ENCODE measurements at regions not wholly inside any gene's neighbourhood (a gene's known extent, or its start where the extent isn't known, plus 50 kb on each side); places are given as distances from the start of the nearest gene placed in this dataset.

DNA sequence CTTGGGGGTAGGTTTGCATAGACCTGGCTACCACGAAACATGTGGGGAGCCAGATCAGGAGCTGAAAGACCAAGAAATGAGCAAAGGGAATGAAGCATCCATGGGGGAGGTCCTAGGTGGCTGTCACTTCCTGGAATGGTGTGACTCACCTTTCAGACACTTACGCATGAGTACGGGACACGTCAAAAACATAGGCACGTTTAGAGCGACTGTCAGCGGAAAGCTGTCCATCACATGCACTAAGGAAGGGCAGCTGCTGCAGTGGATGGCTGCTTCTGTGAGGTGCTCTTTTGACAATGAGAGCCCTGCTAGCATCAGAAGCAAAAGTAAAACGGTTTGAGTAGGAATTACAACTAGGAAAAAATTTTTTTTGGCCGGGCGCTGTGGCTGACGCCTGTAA, 244.6 kb upstream of the CCDC54 start:
- Histone ChIP-seq H3K36me3 (ENCODE audit: control insufficient read depth, insufficient read depth, low read length) (no peaks in the 10 kb centered on the region), H3K4me3 (ENCODE audit: low read length) (no peak overlapping the region), H3K27ac (ENCODE audit: low read depth, low read length) (no peak overlapping the region), H3K4me1 (ENCODE audit: control insufficient read depth, insufficient read depth, low read length) (no peaks in the 10 kb centered on the region), H3K9ac (ENCODE audit: extremely low read depth, low read length, poor library complexity, severe bottlenecking) (no peak overlapping the region), H3K9me3 (ENCODE audit: control insufficient read depth, low read length) (peaks cover 7% of the 10 kb centered on the region), H3K27me3 (ENCODE audit: control insufficient read depth, insufficient read depth, low read length, poor library complexity, severe bottlenecking) (no peaks in the 10 kb centered on the region)
- no peak for DNase-seq
- H3K27me3 Mint-ChIP-seq (ENCODE audit: insufficient read depth): peaks cover 3% of the 10 kb centered on the region
- H3K4me3 Mint-ChIP-seq: no peak overlapping the region
- no peak overlapping the region for H3K27ac Mint-ChIP-seq
- 94 to 97% methylated on average over 11 of the region's 11 CpGs for WGBS, 2 experiments (ENCODE audit: insufficient coverage in 1 of 2, insufficient read length in 1 of 2)
- H3K4me1 Mint-ChIP-seq: no peaks in the 10 kb centered on the region
- TF ChIP-seq CTCF (conservative IDR thresholded peaks at IDR 0.05): no peak
- H3K36me3 Mint-ChIP-seq (ENCODE audit: low read depth): no peaks in the 10 kb centered on the region
- H3K9me3 Mint-ChIP-seq: no peaks in the 10 kb centered on the region

DNA sequence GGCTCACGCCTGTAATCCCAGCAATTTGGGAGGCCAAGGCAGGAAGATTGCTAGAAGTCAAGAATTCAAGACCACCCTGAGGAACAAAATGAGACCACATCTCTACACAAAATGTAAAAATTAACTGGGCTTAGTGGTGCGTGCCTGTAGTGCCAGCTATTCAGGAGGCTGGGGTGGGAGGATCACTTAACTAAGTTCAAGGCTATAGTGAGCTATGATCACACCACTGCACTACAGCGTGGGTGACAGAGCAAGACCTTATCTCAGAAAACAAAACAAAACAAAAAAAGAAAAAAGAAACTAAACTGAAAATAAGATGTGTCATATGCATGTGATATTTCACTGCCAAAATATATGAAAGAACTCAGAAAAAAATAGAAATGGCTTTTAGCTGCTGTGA, 243.3 kb upstream of the CCDC54 start:
- H3K27ac ChIP-seq (ENCODE audit: low read depth, low read length): no peak overlapping the region
- H3K4me3 ChIP-seq (ENCODE audit: low read length): no peak overlapping the region
- no peaks in the 10 kb centered on the region for H3K27me3 ChIP-seq (ENCODE audit: control insufficient read depth, insufficient read depth, low read length, poor library complexity, severe bottlenecking)
- 92 to 100% methylated on average over 1 to 2 of the region's 3 CpGs for WGBS, 2 experiments (ENCODE audit: insufficient coverage in 1 of 2, insufficient read length in 1 of 2)
- no peak overlapping the region for H3K27ac Mint-ChIP-seq
- H3K27me3 Mint-ChIP-seq (ENCODE audit: insufficient read depth): no peaks in the 10 kb centered on the region
- no peaks in the 10 kb centered on the region for H3K4me1 Mint-ChIP-seq
- no peak overlapping the region for H3K4me3 Mint-ChIP-seq
- H3K9me3 Mint-ChIP-seq: no peaks in the 10 kb centered on the region
- H3K36me3 Mint-ChIP-seq (ENCODE audit: low read depth): no peaks in the 10 kb centered on the region
- H3K9me3 ChIP-seq (ENCODE audit: control insufficient read depth, low read length): no peaks in the 10 kb centered on the region
- no peaks in the 10 kb centered on the region for H3K36me3 ChIP-seq (ENCODE audit: control insufficient read depth, insufficient read depth, low read length)
- TF ChIP-seq CTCF (conservative IDR thresholded peaks at IDR 0.05): no peak
- DNase-seq: no peak
- H3K4me1 ChIP-seq (ENCODE audit: control insufficient read depth, insufficient read depth, low read length): no peaks in the 10 kb centered on the region
- no peak overlapping the region for H3K9ac ChIP-seq (ENCODE audit: extremely low read depth, low read length, poor library complexity, severe bottlenecking)

DNA sequence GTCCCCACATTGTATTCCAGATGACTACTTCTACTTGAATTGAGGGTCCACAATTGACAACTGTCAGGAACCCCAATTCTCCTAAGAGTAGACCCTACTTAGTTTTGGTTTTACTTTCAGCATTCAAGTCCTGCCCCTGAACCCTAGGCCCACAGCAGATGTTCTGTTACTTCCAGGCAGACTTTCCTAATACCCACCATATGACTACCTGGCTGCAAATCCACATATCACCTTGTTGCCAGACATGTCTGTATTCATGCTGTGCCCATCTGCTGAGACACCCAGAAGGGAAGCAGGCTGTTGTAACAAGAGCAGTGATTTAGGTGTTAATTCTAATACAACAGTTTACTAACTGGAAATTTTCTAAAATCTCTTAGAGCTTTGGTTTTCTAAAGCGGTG, 235.1 kb upstream of the CCDC54 start:
- peak; percentile 56 for DNase-seq
- Histone ChIP-seq H3K4me1 (ENCODE audit: control insufficient read depth, insufficient read depth, low read length) (peaks cover 5% of the 10 kb centered on the region), H3K27me3 (ENCODE audit: control insufficient read depth, insufficient read depth, low read length, poor library complexity, severe bottlenecking) (no peaks in the 10 kb centered on the region), H3K9me3 (ENCODE audit: control insufficient read depth, low read length) (peaks cover 19% of the 10 kb centered on the region), H3K9ac (ENCODE audit: extremely low read depth, low read length, poor library complexity, severe bottlenecking) (peak overlapping the region; percentile 59), H3K36me3 (ENCODE audit: control insufficient read depth, insufficient read depth, low read length) (no peaks in the 10 kb centered on the region), H3K27ac (ENCODE audit: low read depth, low read length) (no peak overlapping the region), H3K4me3 (ENCODE audit: low read length) (peak overlapping the region; percentile 71)
- Mint-ChIP-seq H3K9me3 (peaks cover 19% of the 10 kb centered on the region), H3K27ac (peak overlapping the region; percentile 83), H3K4me3 (no peak overlapping the region), H3K4me1 (peaks cover 12% of the 10 kb centered on the region), H3K36me3 (ENCODE audit: low read depth) (no peaks in the 10 kb centered on the region), H3K27me3 (ENCODE audit: insufficient read depth) (no peaks in the 10 kb centered on the region)
- WGBS, 2 experiments (ENCODE audit: insufficient coverage in 1 of 2, insufficient read length in 1 of 2): 100% methylated on average over 1 of the region's 1 CpG; no CpG with 5 or more reads in 1 of the 2 experiments
- no peak for TF ChIP-seq CTCF (conservative IDR thresholded peaks at IDR 0.05)

All from endodermal cell (in vitro differentiated cells).